H54 (cell line): ENCODE measurements at regions not wholly inside any gene's neighbourhood (a gene's known extent, or its start where the extent isn't known, plus 50 kb on each side); places are given as distances from the start of the nearest gene placed in this dataset.
A peak's percentile ranks its signal among the peaks of the same experiment; 100 is the strongest.

Source experiments
- DNase-seq: peaks from one replicate; pipeline ENCODE4 v3.0.0; 2011; ENCODE audit warnings: low spot score, mixed read lengths; ENCODE audit not compliant: insufficient read length
- FAIRE-seq: peaks from 3 replicates; lab custom pipeline; 2011; peaks lifted over from hg19 to GRCh38; lab: Jason Lieb, UNC
- POLR2A ChIP-seq: IDR thresholded peaks from 2 replicates; pipeline ENCODE4 v1.6.1; 2011; ENCODE audit warnings: low read depth, mild to moderate bottlenecking, low read length

DNA sequence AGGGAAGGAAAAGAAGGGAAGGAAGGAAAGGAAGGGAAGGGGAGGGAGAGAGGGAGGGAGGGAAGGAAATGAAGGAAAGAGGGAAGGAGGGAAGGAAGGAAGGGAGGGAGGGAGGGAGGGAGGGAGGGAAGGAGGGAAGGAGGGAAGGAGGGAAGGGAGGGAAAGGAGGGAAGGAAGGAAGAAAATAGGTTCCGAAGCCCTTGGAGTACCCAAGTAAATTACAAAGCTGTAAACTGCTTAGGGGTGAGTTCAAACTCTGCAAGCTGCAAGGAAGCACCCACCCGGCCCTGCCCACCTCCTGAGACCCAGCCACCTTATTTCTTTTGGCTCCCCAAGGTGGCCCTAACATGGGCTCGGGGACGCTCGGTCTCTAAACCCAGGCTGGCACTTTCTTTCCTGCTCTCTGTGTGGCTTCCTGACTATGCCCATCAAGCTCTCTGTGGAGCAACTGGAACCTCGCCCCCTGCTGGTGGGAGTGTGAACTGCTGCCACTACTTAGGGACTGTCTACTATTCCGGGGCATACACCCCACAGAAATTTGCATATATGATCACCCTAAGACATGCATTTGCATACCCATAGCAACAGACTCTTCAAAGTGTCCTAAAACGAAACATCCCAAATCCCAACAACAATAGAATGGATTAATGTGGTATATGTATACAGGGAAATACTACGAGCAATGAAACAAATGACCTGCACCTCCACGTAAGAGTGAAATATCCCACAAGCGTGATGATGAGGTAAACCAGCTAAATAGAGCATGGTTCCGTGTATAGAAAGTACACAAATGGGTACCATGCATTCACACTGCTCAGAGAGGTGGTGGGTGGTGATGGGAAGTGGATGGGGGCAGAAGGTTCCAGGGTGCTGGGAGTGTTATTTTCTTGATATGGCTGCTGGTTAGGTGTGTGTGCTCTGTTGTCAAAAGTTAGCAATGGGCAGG, 151.7 kb upstream of the TBL1X start:
- no peak for FAIRE-seq
- peak; percentile 3 for DNase-seq
- TF ChIP-seq POLR2A = no peak

DNA sequence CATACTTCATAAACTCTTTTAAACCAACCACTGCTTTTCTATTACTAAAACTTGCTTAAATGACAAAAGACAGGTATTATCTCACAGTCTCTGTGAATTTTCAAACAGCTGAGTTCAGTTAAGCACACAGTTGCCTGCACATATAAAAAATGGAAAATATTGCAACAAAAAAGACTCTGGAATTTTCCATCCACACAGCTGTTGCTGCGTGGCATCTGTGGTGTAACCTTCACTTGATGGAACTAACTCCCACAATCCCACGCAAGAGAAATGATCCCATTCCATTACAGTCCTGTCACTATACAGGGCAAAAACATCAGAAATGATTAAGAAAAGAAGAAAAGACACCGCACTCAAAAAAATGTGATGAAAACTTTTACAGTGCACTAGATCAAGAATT, 149.8 kb upstream of the TBL1X start:
- DNase-seq = no peak
- no peak for FAIRE-seq
- TF ChIP-seq POLR2A = no peak

DNA sequence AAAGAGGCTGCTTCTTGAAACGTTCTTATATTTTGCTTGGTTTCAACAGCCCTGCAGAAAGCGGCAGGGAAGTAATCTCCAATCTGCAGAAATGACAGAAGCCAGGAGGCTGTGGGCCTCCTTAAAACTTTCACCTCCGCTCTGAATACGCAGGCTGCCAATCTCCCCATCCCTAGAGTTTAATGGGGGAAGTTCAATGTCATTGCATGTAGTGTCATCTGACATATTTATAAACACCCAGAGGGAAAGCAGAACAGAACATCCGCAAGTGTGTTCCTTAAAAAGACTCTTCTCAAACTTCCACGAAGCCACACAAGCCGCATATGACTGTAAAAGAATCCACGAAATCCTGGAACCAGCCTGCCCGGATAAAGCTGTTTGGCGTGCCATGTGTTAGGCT, 148.8 kb upstream of the TBL1X start:
- no peak for FAIRE-seq
- no peak for DNase-seq
- TF ChIP-seq POLR2A = no peak

DNA sequence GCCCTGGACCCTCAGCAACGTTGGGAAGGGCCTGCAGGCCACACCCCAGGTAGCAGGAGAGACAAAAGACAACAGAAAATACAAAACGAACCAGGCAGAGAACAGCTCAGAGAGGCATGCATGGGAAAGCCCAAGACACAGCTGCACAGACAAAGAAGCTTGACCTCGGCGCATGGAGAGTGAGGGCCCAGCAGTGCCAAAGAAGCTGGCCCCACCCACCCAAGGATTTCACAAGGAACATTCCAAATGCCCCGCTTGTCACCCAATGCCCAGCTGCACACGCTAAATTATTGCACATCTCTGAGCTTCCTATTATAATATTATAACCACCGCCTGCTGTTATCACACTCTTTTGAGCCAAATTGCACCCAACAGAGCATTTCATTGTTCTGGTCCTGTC, 147.7 kb upstream of the TBL1X start:
- TF ChIP-seq POLR2A = no peak
- DNase-seq = no peak
- no peak for FAIRE-seq

DNA sequence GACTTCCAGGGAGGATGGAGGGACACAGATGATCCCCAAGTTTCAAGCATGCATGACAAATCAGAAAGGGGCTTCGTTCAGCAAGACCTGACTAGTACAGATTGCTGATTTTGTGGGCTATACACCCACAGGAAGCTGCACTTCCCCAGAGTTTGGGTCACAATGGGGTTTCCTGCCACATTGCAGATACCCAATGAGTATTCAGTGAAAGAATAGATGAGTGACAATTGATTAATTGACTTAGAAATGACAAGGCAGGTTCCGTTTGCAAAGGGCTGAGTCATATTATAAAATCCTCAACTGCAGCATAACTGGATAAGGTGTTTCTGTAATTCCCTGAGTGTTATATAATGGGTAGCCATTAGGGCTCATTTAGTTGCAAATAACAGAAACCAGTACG, 146.6 kb upstream of the TBL1X start:
- no peak for FAIRE-seq
- TF ChIP-seq POLR2A = no peak

DNA sequence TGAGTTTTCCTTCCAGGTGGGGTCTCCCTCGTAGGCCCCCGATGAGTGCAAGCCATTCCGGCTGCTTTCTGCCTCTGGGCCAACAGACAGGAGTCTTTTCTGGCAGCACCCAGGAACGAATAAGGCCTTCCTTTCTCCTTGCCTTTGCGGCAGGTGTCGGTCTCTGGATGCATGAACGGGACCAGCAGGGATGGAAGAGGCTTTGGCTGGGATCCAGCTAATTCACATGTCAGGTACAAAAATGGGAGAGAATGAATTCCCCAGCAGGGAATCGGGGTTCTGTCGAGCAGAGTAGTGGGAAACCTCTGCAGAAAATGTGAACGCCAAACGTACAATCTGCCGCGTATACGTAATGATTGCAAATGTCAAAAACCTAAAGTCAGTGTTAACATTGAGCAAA, 146.1 kb upstream of the TBL1X start:
- no peak for TF ChIP-seq POLR2A
- FAIRE-seq = no peak

More for the DNA sequence above, 146.6 kb upstream of the TBL1X start:
- no peak for DNase-seq

DNA sequence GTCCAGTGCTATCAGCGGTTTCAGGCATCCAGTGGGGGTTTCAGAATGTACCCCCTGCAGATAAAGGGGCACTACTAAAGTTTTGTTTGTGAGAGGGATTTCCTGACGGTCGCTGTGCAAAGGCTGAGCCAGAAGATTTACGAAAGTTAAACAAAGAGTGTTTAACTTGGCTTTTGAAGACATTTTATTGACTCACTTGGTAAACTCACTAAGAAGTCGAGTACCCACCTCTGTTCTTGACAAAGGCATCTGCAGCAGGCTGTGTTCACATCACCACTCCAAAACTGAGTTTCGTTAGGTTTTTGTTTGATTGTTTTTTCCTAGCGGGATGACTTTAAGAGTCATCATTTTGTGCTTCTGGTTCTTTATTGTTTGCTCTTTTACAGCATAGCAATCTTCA, 143.9 kb upstream of the TBL1X start:
- no peak for TF ChIP-seq POLR2A
- DNase-seq (no peak), FAIRE-seq (no peak)

More for the DNA sequence above, 146.1 kb upstream of the TBL1X start:
- DNase-seq = no peak

DNA sequence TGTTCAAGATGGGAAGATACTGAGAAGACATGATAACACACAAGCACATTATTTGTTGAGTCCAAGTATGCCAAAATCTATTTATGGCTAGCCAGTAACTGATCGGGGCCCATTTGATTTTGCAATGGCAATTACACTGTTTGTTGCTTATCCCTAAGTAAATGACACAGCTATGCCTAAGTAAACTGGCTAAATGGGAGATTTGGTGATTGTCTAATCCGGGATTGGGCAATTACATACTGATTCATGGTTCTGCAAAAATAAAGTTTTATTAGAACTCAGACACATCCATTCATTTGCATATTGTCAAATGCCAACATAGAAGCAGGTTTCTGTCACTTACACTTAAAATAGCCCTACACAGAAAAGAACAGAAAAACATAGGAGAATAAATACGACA, 140.2 kb upstream of the TBL1X start:
- no peak for TF ChIP-seq POLR2A
- DNase-seq (no peak), FAIRE-seq (no peak)

DNA sequence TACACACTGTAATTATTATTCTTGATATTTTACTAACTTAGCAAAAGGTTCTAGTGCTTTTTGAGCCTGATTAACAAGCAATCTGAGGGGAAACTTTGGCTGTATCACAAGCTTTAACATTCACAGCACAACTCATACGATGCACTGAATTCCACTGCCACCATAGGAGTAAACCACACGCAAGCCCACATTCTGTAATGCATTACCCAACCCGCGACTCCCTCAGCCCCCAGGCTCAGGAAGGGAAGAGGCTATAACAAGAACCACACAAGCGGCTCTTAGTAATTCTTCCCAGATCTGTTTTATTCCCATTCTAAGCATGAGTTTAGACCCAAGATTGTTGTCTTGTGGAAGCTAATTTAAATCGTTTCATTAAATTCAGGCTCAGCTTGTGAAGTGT, 138.5 kb upstream of the TBL1X start:
- TF ChIP-seq POLR2A = no peak
- DNase-seq = no peak
- no peak for FAIRE-seq

DNA sequence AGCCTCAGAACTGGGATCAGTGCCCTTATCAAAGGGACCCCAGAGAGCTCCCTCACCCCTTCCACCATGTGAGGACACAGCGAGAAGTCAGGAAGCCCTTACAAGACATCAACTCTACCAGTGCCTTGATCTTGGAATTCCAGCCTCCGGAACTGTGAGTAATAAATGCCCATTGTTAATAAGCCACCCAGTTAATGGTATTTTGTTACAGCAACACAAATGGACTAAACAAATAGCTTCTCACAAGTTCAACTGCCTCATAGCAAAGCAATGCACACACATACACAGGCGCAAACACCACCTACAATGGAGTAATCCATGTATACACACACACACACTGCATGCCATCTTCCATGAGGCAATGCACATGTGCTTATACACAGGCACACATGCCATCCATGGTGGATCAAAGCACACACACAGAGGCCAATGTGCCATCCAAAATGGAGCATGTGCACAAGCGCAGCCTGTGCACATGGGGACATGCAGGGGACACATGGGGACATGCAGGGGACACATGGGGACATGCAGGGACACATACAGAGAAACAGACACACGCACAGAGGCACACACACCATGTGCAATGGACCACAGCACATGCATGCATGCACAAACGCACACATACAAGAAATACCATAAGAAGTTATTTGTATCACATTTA, 137.6 kb upstream of the TBL1X start:
- FAIRE-seq (no peak), DNase-seq (no peak)
- TF ChIP-seq POLR2A = no peak

DNA sequence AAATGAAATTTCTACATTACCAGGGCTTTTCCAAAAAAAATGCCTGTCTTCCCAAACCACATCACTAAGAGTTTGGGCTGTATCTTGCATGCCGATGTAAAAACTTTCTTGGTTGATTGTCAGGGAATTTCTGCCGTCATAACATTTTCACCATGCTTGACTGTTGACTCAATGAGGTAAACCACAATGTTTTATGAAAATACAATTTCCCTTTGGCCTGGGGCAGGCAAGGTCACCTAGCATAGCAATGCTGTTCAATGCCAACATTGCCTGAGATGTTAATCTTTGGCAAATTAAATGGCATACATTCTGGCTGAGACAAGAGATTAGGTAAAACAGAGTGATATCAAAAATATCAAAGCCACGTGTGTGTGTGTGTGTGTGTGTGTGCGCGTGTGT, 137.1 kb upstream of the TBL1X start:
- DNase-seq (no peak), FAIRE-seq (no peak)
- no peak for TF ChIP-seq POLR2A

DNA sequence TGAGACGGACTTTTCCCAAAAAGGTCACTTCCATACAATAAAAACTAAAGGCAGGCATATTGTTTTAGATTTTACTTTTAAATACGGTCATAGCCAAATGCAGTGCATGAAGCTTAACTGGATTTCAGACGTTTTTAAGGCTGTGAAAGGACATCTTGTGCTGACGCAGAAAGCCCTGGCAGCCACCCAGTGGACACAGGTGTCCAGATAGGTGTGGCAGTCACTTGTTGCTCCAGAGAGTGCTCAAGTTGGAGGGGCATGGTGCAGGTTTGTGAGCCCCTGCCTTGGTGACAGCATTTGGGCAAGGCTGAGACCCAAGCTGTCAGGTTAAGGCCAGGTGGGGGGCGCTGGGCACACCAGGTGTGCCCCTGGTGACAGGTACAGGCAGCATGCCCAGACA, 135.8 kb upstream of the TBL1X start:
- DNase-seq (no peak), FAIRE-seq (no peak)

DNA sequence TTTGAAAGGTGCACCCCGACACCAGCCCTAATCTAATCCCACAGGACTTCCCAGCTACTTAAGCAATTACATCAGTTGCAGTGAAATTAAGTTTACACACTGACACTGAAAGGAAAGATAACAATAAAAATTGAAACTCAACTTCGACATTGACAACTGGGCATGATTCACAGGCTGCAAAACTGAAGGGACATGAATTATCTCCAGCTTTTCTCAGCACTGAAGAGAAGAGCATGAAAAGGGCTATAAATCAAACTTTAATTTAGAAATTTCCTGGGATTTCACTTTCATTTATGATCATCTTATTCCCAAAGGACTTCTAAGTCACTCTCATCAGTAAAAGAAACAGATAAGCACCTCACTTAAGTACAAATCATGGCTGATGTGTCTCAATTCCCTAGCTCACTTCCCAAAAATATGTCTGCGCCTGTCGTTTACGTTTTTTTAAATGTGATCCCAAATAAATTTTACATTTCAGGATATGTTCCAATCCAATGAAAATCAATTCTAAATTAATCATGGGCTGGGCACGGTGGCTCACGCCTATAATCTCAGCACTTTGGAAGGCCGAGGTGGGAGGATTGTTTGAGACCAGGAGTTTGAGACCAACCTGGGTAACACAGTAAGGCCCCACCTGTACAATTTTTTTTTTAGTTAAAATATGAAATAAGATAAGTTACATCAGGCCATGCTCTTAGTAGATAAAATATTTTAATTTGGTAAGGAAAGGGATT, 134.4 kb upstream of the TBL1X start:
- no peak for FAIRE-seq
- no peak for DNase-seq
- no peak for TF ChIP-seq POLR2A

More for the DNA sequence above, 135.8 kb upstream of the TBL1X start:
- no peak for TF ChIP-seq POLR2A
